GM21737 (cell line): ENCODE measurements at regions not wholly inside any gene's neighbourhood (a gene's known extent, or its start where the extent isn't known, plus 50 kb on each side); places are given as distances from the start of the nearest gene placed in this dataset.

Source experiments
- ATAC-seq: cut with Tn5 transposase; IDR thresholded peaks from one replicate; pipeline ENCODE4 v1.9.1; 2021; ENCODE audit warnings: mild to moderate bottlenecking, moderate library complexity; ENCODE audit not compliant: unreplicated experiment

GRCh38 chr2:17093712-17094111 lies 424.5 kb downstream of the RAD51AP2 start:
- no peak for ATAC-seq

DNA sequence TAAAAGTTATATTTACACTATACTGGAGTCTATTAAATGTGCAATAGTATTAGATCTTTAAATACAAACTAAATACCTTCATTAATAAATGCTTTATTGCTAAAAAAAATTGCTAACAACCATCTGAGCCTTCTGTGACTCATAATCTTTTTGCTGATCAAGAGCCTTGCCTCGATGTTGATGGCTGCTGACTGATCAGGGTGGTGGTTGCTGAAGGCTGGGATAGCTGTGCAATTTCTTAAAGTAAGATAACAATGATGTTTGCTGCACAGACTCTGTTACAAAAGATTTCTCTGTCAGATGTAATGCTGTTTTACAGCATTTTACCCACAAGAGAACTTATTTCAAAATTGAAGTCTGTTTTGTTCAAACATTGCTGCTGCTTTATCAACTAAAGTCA lies 421.4 kb upstream of the CYRIA start:
- no peak for ATAC-seq

DNA sequence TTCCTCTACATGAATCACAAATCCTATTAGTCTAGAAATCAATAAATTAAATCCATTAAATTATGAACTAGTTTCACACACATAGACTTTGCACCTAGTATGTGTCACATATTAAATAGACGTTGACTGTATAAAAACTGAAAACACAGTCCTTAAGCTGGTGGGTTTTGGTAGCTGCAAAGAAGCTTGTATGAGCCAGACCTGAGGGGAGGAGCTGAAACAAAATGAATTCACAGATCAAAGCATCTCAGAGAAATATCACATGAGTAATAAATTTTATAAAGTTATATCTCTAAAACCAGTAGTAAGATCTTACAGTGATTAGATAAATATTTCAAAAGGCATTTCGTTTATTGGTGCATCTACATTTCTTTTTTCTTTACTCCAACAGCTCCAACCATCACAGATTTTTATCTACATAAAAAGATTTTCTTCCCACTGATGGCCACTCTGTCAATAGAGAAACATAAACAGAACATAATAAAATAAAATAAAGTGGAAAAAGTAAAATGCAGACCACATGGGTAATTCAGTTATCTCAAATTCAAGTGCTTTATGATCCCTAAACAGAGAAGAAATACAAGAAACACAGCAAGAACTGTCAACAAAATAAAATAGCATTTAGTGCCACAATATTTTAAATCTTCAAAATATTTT lies 420.0 kb upstream of the CYRIA start:
- ATAC-seq: no peak

DNA sequence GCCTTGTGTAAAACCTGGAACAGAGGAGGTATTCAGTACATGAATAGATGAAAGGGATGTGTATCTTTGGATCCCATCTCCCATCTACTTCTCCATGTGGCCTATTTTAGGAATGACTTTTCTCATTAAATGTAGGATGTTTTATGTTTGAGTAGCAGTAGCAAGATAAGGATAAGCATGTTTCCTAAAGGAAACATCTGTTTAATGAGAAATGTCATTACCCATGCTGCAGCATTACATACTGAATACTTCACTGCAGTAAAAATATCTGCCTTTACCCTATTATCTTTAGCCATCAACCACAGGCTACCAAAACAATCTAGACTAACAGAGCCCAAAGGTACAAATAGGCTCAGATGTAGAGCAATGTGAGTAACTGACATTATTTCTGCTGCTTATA lies 419.2 kb upstream of the CYRIA start:
- no peak for ATAC-seq

GRCh38 chr2:17083902-17084301 lies 418.3 kb upstream of the CYRIA start:
- ATAC-seq: no peak

GRCh38 chr2:17079262-17079661 lies 413.6 kb upstream of the CYRIA start:
- no peak for ATAC-seq

DNA sequence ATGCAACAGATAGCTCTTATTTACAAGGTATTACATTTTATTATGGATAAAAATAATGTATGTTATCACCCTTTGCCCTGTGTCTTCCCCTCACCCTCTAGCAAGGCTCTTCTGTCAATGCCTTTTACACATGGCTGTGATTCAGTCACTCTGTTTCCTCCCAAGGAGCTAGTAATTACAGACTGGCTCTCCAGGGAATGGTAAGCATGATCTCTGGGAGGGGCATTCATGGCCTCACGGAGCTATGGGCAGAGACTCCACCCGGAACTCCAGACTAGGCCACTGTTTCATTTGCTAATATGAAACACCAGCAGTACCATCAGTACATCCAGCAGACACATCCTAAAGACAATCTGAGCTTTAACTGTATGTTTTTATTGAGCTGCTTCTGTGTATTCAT lies 410.9 kb upstream of the CYRIA start:
- no peak for ATAC-seq

DNA sequence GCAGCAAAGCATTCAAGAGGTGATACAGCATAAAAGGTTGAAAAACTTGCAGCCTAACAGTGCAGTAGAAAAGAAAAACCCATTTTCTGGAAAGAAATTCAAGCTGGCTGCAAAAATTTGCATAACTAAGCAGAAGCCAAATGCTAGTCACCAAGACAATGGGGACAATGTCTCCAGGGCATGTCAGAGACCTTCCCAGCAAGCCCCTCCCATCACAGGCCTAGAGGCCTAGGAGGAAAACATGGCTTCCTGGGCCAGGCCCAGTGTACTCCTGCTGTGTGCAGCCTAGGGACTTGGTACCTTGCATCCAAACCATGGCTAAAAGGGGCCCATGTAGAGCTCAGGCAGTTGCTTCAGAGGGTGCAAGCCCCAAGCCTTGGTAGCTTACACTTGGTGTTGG lies 405.1 kb upstream of the CYRIA start:
- no peak for ATAC-seq

- ATAC-seq: no peak
Observed at GRCh38 chr2:17069564-17069963, 403.9 kb upstream of the CYRIA start.

DNA sequence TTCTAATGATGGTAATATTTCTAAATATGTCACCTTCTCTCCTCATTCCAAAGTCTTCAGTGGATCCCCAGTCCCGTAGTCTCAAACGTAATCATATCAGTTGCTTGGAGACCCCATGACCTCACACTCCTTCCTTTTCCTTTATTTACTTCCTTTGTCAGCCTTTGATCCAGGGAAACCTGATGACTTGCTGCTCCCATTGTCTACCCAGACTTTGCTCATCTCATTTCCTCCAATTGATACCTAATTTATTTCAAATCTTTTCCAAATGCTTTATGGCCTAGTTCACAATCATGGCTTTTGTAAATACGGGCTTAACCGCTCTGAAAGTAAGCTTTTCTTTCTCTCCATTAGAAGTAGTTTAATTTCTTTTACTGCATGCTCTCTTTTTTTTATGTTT lies 402.4 kb upstream of the CYRIA start:
- ATAC-seq: no peak

DNA sequence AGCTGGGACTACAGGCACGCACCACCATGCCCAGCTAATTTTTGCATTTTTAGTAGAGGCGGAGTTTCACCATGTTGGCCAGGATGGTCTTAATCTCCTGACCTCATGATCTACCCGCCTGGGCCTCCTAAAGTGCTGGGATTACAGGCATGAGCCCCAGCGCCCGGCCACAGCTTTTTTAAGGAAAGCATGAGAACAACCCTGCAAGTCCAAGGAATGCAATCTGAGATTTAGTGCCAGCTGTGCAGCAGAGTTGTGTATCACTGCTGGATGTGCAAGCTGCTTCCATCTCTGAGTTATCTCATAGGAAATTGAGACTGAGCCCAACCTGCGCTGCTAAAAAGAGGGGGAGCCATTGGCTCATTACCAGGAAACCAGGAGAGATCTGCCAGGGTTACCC lies 399.9 kb upstream of the CYRIA start:
- ATAC-seq: no peak

DNA sequence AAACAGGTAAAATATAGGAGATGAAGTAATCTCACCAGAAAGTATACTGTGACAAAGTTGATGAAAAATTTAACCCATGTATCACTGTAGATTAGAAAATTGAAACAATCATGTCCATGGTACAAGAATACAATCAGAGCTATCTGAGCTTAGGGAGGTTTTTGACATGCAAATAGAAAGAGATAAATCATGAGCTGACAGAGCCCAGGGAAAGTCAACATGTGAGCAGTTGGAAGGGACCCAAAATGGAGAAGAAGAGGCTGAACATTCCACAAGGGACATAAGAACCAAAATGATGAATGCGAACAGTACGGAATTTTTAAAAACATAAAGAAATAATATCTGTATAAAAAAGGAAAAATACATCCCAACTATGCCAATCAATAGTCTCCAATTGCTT lies 395.4 kb upstream of the CYRIA start:
- no peak for ATAC-seq

- ATAC-seq: no peak
Observed at GRCh38 chr2:17059458-17059857, 393.8 kb upstream of the CYRIA start.

DNA sequence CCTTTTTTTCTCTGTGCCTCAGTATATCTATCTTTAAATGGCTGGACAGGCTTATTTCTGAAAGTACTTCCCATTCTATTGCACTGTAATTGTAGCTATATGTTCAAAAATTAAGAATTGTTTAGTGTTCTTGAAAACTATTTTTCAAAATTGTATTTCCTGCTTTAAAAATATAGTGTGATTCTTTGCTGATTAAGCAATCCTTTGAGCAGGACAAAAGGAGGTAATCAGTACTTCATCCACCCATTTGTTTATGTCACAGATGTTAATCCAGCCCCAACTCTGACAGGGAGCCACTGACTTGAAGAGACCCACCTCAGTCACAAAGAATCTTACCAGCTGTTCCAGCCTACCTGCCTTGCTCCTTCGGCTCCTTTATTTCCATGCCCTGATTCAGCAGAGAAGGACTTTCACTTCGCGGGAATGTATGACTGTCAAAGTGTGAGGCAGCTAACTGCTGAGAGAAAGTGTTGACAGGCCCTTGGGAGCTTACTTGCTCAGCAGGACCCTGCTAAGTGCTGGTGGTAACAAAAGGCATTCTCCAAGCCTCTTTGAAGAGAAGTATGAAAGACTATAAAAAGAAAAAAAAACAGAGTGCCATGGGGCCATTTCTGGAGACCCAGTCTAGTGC lies 393.3 kb upstream of the CYRIA start:
- no peak for ATAC-seq

GRCh38 chr2:17057109-17058017 lies 391.7 kb upstream of the CYRIA start:
- ATAC-seq: no peak

DNA sequence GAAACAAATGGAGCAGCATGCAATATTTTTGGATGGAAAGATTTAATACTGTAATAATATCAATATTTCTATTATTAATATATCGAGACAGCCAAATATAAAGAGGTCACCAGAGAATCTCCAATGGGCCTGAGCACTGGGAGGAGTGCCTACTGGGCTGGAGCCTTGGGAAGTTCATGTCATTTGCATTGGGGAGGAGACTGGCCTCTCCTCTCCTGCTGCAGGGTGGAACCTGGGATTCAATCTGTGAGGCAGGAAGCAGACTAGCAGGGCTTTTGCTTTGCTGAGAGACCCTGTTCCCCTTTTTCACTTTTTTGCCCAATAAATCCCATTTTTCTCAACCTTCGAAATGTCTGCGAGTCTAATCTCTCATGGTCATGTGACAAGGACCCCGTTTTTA lies 390.6 kb upstream of the CYRIA start:
- ATAC-seq: no peak

DNA sequence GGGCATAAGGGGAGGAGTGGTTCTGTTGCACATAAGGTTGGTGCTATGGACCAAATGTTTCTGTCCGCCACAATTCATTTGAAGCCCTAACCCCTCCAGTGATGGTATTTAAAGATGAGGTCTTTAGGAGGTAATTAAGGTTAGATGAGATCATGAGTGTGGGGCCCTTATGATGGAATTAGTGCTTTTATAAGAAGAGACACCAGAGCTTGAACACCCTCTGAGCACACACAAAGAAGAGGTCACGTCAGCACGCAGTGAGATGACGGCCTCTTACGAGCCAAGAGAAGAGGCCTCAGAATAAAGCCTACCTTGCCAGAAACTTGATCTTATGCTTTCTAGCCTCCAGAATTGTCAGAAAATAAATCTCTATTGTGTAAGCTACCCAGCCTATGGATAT lies 386.4 kb upstream of the CYRIA start:
- no peak for ATAC-seq

DNA sequence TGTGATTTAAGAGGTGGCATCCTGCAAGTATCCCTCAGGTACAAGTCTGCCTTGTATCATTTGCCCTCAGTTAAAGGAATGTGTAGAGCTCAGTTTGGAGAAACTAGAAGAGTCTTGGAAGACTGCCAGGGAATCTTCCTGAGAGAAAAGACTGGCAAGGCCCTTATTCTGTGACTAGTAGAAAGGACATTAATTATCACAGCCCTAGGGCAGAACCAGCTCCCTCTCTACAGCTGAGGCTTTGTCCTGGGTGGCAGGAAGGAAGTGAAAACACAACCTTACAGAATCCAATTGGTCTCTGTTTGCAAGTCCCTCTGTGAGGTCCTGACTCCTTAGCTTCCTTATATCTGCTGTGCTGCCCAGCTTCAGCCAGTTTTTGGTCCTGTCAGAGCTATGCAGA lies 385.9 kb upstream of the CYRIA start:
- no peak for ATAC-seq

- no peak for ATAC-seq
Observed at GRCh38 chr2:17043173-17043572, 377.5 kb upstream of the CYRIA start.

- ATAC-seq: no peak
Observed at GRCh38 chr2:17036361-17036760, 370.7 kb upstream of the CYRIA start.

DNA sequence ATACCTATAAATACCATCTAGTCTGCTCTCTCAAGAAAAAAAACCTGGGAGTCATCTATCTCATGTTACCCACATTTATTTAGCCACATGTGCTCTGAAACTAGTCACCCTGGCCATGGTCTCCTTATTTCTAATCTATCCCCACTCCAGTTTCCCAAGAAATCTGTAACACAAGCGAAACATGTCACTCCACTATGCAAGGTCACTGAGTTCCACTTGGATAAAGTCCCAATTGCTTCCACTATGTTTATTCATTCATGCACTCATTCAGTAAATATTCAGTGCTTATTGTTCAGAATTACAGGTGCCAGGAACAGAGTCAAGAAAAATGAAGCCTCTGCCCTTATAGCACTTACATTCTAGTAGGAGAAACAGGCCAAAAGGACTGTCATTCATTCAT lies 369.4 kb upstream of the CYRIA start:
- ATAC-seq: no peak

DNA sequence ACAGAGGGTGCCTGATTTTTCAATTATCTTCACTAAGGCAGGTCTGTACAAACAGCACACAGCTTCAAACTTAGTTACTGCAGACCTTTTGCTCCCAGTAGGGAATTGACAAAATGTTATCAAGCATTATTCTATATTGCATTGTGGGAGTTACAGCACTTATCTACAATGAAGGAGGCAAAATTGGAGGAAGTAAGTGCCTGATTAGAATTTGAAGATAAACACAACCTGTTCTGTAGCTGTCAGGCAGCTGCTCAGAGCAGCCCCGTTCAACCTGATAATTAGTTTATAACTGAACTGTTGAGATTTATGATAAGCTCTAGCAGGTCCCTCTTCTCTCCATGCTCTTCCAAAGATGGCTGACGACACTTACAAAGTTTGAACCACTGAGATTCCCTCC lies 364.4 kb upstream of the CYRIA start:
- ATAC-seq: no peak
